Heart left ventricle (tissue), 13 donors: ENCODE measurements at regions not wholly inside any gene's neighbourhood (a gene's known extent, or its start where the extent isn't known, plus 50 kb on each side); places are given as distances from the start of the nearest gene placed in this dataset.

Source experiments
- CTCF ChIP-seq, 12 donors: fragments of 200-600 bp; sonication (generic) in 4 of 12; IDR thresholded peaks; one replicate each; pipeline versions ENCODE4 v1.5.0 to v1.8.0; 2018 to 2022; ENCODE audit warnings: antibody characterized with exemption in 12 of 12, mild to moderate bottlenecking in 5 of 12
- POLR2A ChIP-seq, 2 donors: fragments of 450-650 bp; IDR thresholded peaks; one replicate each; pipeline ENCODE4 v1.6.1; 2017; ENCODE audit warnings: antibody characterized with exemption in 2 of 2, mild to moderate bottlenecking in 2 of 2, moderate library complexity in 2 of 2
- donor health status: ischemic (EF 13 %, LVEDD 7.1; RV severe dilation, severe dysfunction).
- donor health status: DM: no; HTN: yes; CAD: no.
- donor health status: DM: no; HTN: no; CAD: no.
- donor health status: ischemic (EF 25% LVEDD 6.9; RV normal size, moderate dysfunction).
- donor health status: ischemic (EF 25% LVEDD 5.7; RV mildly dilated, moderate dysfunction).
- donor health status: ischemic (EF 35%, LVEDD 5.7; RV mildly dilated, moderate dysfunction).
- donor health status: nonischemic (EF 11% LVEDD 7.7; RV severe dilation, severe dysfunction).
- donor health status: DM: yes; HTN: yes; CAD: no.
- donor health status: PGD.
- donor health status: ischemic (EF 29% LVEDD 5.4; RV normal size, mild dysfunction).
- donor health status: nonischemic (EF 23%, LVEDD 6.1; RV moderate dilation, normal function).

- TF ChIP-seq POLR2A (IDR thresholded peaks at IDR 0.05) (no peak), CTCF (IDR thresholded peaks at IDR 0.05) (no peak)
Measured at GRCh38 chr5:73279805-73280204, 106.8 kb downstream of the TMEM174 start.
